ENCODE measurements at regions not wholly inside any gene's neighbourhood (a gene's known extent, or its start where the extent isn't known, plus 50 kb on each side); places are given as distances from the start of the nearest gene placed in this dataset.
A peak's percentile ranks its signal among the peaks of the same experiment; 100 is the strongest.
"Not testable (repeated sequence)": the region's sequence is repeated elsewhere in the genome, so short reads cannot be mapped to it uniquely, and the experiment has no call there.

DNA sequence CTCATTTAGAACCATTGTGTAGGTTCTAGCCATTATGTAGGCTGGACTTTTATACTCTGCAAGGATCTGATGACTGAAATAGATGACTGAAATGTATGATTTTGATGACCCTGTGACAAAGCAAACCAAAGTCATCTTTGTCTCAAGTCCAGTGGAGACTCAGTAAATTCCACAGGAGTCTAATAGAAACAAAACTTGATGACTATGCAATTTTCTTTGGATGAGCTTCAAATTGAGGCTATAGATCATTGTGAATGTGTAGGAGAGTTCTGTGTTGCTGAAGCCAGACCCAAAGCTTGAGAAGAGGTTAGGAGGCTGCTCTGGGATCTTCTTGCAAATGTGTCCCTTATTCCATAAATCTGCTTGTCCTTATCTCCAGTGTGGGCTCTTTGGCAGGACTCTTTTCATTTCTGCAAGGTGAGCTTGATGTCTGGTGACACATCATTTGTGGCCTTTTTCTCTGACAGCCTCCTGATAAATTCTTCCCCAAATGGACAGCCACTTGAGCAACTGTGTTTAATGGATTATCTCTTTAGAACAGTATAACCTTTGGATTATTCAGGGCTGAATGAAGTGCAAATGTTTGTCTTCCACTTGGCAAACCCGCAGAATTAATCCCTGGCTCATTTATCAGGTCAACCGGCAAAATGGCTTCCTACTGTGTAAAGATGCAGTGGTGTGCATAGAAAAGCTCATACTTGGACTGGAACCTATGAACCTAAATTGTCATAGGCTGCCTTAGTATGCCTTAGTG is 235.1 kb upstream of the ANKH start:
- H3K27ac ChIP-seq = no peak overlapping the region
- TF ChIP-seq CTCF (conservative IDR thresholded peaks at IDR 0.05) = no peak

- H3K27ac ChIP-seq = no peak overlapping the region
- peak; percentile 82 for TF ChIP-seq CTCF (conservative IDR thresholded peaks at IDR 0.05)
These were observed 234.3 kb upstream of the ANKH start for GRCh38 chr5:15105799-15106393.

GRCh38 chr5:15103864-15104263 is 232.3 kb upstream of the ANKH start:
- TF ChIP-seq CTCF (conservative IDR thresholded peaks at IDR 0.05) = no peak
- no peak overlapping the region for H3K27ac ChIP-seq

DNA sequence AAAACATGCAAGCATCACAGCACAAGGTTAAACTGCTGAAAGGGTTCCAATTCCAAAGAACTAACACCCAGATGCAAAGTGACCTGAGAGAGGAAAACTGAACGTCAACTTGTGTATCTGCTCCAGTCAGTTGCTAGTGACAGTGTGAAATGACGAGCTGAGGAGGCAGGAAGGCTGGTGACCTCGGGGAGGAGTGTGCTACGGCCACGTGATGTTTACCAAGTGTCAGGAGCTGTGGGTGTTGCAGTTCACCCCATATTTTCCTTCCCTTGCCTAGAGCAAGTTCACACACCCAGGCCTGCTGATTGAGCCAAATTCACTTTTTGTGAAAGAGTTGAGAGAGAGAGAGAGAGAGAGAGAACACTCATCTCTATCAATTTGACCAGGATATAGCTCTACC is 231.6 kb upstream of the ANKH start:
- no peak overlapping the region for H3K27ac ChIP-seq
- no peak for TF ChIP-seq CTCF (conservative IDR thresholded peaks at IDR 0.05)

GRCh38 chr5:15097552-15097951 is 226.0 kb upstream of the ANKH start:
- TF ChIP-seq CTCF (conservative IDR thresholded peaks at IDR 0.05) = no peak

DNA sequence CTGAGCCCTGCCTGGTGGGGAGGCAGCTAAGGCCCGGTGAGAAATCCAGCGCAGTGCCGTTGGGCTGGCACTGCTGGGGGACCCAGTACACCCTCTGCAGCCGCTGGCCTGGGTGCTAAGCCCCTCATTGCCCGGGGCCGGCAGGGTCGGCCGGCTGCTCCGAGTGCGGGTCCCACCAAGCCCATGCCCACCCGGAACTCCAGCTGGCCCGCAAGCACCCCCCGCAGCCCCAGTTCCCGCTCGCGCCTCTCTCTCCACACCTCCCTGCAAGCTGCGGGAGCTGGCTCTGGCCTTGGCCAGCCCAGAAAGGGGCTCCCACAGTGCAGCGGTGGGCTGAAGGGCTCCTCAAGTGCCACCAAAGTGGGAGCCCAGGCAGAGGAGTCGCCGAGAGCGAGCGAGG is 225.1 kb upstream of the ANKH start:
- not testable (repeated sequence) for H3K27ac ChIP-seq

More at GRCh38 chr5:15097552-15097951, 226.0 kb upstream of the ANKH start:
- no peak overlapping the region for H3K27ac ChIP-seq

DNA sequence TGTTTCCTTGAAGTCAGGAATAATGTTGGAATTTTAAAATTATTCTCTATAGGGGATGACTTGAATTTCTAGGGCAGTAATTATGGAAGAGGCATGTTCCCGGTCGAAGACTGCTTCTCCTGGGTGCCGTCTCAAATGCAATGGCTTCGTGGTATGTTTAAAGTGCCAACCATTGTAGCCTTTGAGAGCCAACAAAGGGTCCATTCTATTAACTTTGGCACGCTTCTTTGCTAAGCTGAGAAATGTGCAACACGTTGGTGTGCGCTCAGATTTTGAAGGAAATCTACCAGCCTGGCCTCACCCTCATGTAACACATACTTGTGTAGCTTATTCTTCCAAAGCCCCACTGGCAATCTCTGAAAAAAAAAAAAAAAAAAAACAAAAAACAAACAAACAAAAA is 221.2 kb upstream of the ANKH start:
- no peak for TF ChIP-seq CTCF (conservative IDR thresholded peaks at IDR 0.05)

DNA sequence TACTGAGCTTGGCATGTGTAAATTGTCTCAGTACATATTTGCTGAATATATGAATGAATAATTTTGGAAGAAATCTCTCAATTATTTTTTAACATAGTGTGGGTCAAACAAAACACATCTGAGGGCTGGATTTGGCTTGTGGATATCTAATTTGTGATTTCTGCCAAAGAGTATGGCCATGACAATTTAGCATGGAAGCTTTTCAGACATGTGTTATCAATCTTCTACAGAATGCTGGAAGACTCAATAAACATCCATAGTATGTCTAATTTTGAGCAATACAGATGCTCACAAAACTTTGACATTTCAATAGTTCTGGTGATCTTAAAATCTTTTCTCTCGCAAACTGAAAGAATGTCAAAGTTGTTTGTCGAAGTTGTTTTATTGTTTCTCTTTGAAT is 214.1 kb upstream of the ANKH start:
- no peak for TF ChIP-seq CTCF (conservative IDR thresholded peaks at IDR 0.05)
- no peak overlapping the region for H3K27ac ChIP-seq

More for the DNA sequence above, 221.2 kb upstream of the ANKH start:
- no peak overlapping the region for H3K27ac ChIP-seq

Data from VCaP (cell line).